H9 (cell line): ENCODE measurements at regions not wholly inside any gene's neighbourhood (a gene's known extent, or its start where the extent isn't known, plus 50 kb on each side); places are given as distances from the start of the nearest gene placed in this dataset.

Experiments used
- DNase-seq: peaks from one replicate; pipeline ENCODE4 v3.0.0-alpha.2; 2017
- H2AFZ ChIP-seq: one replicate; pipeline ENCODE4 v1.6.1; 2013; ENCODE audit warnings: mild to moderate bottlenecking, low read length, control low read depth, moderate library complexity
- H2AK5ac ChIP-seq: 2 replicates; pipeline ENCODE4 v1.6.1; 2013; ENCODE audit warnings: low read length, control low read depth, mixed read lengths; ENCODE audit not compliant: insufficient read length
- H2BK120ac ChIP-seq: one replicate; pipeline ENCODE4 v1.6.1; 2013; ENCODE audit warnings: low read depth, mild to moderate bottlenecking, low read length, control low read depth, inconsistent platforms; ENCODE audit not compliant: poor library complexity, severe bottlenecking
- H2BK12ac ChIP-seq: 2 replicates; pipeline ENCODE4 v1.6.1; 2013; ENCODE audit warnings: low read length, control low read depth, mixed read lengths, low read depth; ENCODE audit not compliant: insufficient read length
- H2BK15ac ChIP-seq: 2 replicates; pipeline ENCODE4 v1.6.1; 2013; ENCODE audit warnings: low read depth, low read length, control low read depth
- H2BK20ac ChIP-seq: one replicate; pipeline ENCODE4 v1.6.1; 2013; ENCODE audit warnings: low read depth, mild to moderate bottlenecking, low read length, control low read depth, inconsistent platforms; ENCODE audit not compliant: poor library complexity, severe bottlenecking
- H2BK5ac ChIP-seq: 2 replicates; pipeline ENCODE4 v1.6.1; 2013; ENCODE audit warnings: low read length, control low read depth, mixed read lengths; ENCODE audit not compliant: insufficient read length
- H3K14ac ChIP-seq: 2 replicates; pipeline ENCODE4 v1.6.1; 2013; ENCODE audit warnings: low read length, control low read depth; ENCODE audit not compliant: insufficient read depth
- H3K18ac ChIP-seq: 2 replicates; pipeline ENCODE4 v1.6.1; 2013; ENCODE audit warnings: low read depth, mild to moderate bottlenecking, mixed read lengths, low read length, control low read depth; ENCODE audit not compliant: insufficient read length
- H3K23ac ChIP-seq: 2 replicates; pipeline ENCODE4 v1.6.1; 2013; ENCODE audit warnings: low read length, control low read depth, mixed read lengths, low read depth; ENCODE audit not compliant: insufficient read length
- H3K23me2 ChIP-seq: 2 replicates; pipeline ENCODE4 v1.6.1; 2013; ENCODE audit warnings: low read depth, mild to moderate bottlenecking, mixed read lengths, low read length, control low read depth; ENCODE audit not compliant: insufficient read length, poor library complexity, severe bottlenecking
- H3K27ac ChIP-seq: 2 replicates; pipeline ENCODE4 v1.5.1; 2013; ENCODE audit warnings: low read length, control low read depth, mixed read lengths, low read depth; ENCODE audit not compliant: insufficient read length
- H3K27me3 ChIP-seq: 2 replicates; pipeline ENCODE4 v1.6.1; 2013; ENCODE audit warnings: low read length, control low read depth, inconsistent platforms; ENCODE audit not compliant: insufficient read depth
- H3K4ac ChIP-seq: 2 replicates; pipeline ENCODE4 v1.6.1; 2013; ENCODE audit warnings: low read depth, mild to moderate bottlenecking, control low read depth, inconsistent platforms, low read length, moderate library complexity
- H3K4me1 ChIP-seq: 2 replicates; pipeline ENCODE4 v1.6.1; 2013; ENCODE audit warnings: low read length, control low read depth, inconsistent platforms; ENCODE audit not compliant: insufficient read depth
- H3K4me2 ChIP-seq: 2 replicates; pipeline ENCODE4 v1.6.1; 2013; ENCODE audit warnings: low read length, control low read depth, mixed read lengths; ENCODE audit not compliant: insufficient read length, insufficient read depth
- H3K56ac ChIP-seq: 2 replicates; pipeline ENCODE4 v1.6.1; 2013; ENCODE audit warnings: low read depth, mild to moderate bottlenecking, mixed read lengths, low read length, control low read depth; ENCODE audit not compliant: insufficient read length
- H3K79me1 ChIP-seq: 2 replicates; pipeline ENCODE4 v1.6.1; 2013; ENCODE audit warnings: low read depth, mild to moderate bottlenecking, moderate library complexity, low read length, control low read depth, inconsistent platforms; ENCODE audit not compliant: insufficient read depth, poor library complexity, severe bottlenecking
- H3K79me2 ChIP-seq: 2 replicates; pipeline ENCODE4 v1.6.1; 2013; ENCODE audit warnings: low read length, control low read depth, inconsistent platforms; ENCODE audit not compliant: insufficient read depth
- H3K9ac ChIP-seq: 2 replicates; pipeline ENCODE4 v1.6.1; 2013; ENCODE audit warnings: low read length, control low read depth, mixed read lengths; ENCODE audit not compliant: insufficient read length; ENCODE audit errors: extremely low read depth
- H3K9me3 ChIP-seq: one replicate; pipeline ENCODE4 v1.6.1; 2013; ENCODE audit warnings: low read depth, low read length, inconsistent platforms; ENCODE audit not compliant: control insufficient read depth
- H3T11ph ChIP-seq: one replicate; pipeline ENCODE4 v1.6.1; 2013; ENCODE audit warnings: mild to moderate bottlenecking, low read length, control low read depth, inconsistent platforms
- H4K20me1 ChIP-seq: one replicate; pipeline ENCODE4 v1.6.1; 2013; ENCODE audit not compliant: control insufficient read depth, insufficient read length, insufficient read depth
- H4K5ac ChIP-seq: 2 replicates; pipeline ENCODE4 v1.6.1; 2013; ENCODE audit warnings: low read depth, mild to moderate bottlenecking, mixed read lengths, low read length, control low read depth; ENCODE audit not compliant: insufficient read length
- H4K8ac ChIP-seq: replicated peaks from 2 replicates; pipeline ENCODE4 v1.6.1; 2013; ENCODE audit warnings: low read length, control low read depth, mixed read lengths, low read depth; ENCODE audit not compliant: insufficient read length
- H4K91ac ChIP-seq: 2 replicates; pipeline ENCODE4 v1.6.1; 2013; ENCODE audit warnings: low read depth, mild to moderate bottlenecking, moderate library complexity, mixed read lengths, low read length, control low read depth; ENCODE audit not compliant: insufficient read length
- H3K27ac Mint-ChIP-seq, 3 experiments: 2 replicates in 2 of 3; 3 replicates in 1 of 3; pipeline ENCODE4 v1.8.0; 2020 to 2021; ENCODE audit warnings: mixed read lengths in 3 of 3, mild to moderate bottlenecking in 1 of 3, moderate library complexity in 1 of 3
- H3K27me3 Mint-ChIP-seq: 2 replicates; pipeline ENCODE4 v1.8.0; 2021; ENCODE audit warnings: low read depth, mild to moderate bottlenecking, moderate library complexity, mixed read lengths
- H3K36me3 Mint-ChIP-seq, 3 experiments: 2 replicates in 2 of 3; 3 replicates in 1 of 3; pipeline ENCODE4 v1.8.0; 2020 to 2021; ENCODE audit warnings: low read depth in 3 of 3, mixed read lengths in 3 of 3; ENCODE audit not compliant: insufficient read depth in 1 of 3
- H3K4me1 Mint-ChIP-seq, 2 experiments: 2 replicates each; pipeline ENCODE4 v1.8.0; 2020; ENCODE audit warnings: mixed read lengths in 2 of 2
- H3K4me3 Mint-ChIP-seq, 2 experiments: 2 replicates in 1 of 2; 3 replicates in 1 of 2; pipeline ENCODE4 v1.8.0; 2020 to 2021; ENCODE audit warnings: mild to moderate bottlenecking in 2 of 2, mixed read lengths in 2 of 2, moderate library complexity in 1 of 2
- H3K9me3 Mint-ChIP-seq, 2 experiments: 2 replicates in 1 of 2; 3 replicates in 1 of 2; pipeline ENCODE4 v1.8.0; 2020; ENCODE audit warnings: mild to moderate bottlenecking in 2 of 2, mixed read lengths in 2 of 2, moderate library complexity in 1 of 2
- WGBS: extraction: QIAGEN DNeasy Blood & Tissue Kit; methylation state at CpG from one replicate; pipeline ENCODE4 v1.1.7; 2013; ENCODE audit warnings: missing lambda C conversion rate, low lambda C conversion rate, mixed read lengths; ENCODE audit not compliant: insufficient read length; ENCODE audit errors: extremely low coverage; 5-methylcytosine and 5-hydroxymethylcytosine counted together
- TF ChIP-seq, protein P1 (sequence below): fragments of 200-600 bp; sonication (generic); conservative IDR thresholded peaks from 3 replicates; pipeline ENCODE4 v1.8.0; 2021; ENCODE audit warnings: antibody characterized with exemption, mild to moderate bottlenecking

DNA sequence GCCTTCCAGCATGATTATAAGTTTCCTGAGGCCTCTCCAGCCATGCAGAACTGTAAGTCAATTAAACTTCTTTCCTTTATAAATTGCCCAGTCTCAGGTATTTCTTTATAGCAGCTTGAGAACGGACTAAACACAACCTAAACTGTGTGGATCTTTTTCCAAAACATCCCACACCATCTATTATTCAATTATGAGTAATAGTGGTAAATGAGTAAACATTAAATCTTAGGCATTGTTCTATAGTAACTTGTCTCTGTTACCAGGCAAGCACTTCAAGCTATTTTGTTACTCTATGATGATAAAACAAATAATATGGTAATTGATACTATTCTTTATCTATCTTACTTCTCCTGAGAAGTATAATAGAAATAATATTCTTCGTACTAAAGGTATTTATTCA, 536.9 kb upstream of the CHAC2 start:
- no peak overlapping the region for H3K4ac ChIP-seq
- DNase-seq = no peak
- no peak overlapping the region for H3K18ac ChIP-seq
- H3K27me3 ChIP-seq = no peaks in the 10 kb centered on the region
- H3K27ac ChIP-seq = no peak overlapping the region
- H4K20me1 ChIP-seq = no peaks in the 10 kb centered on the region
- no peaks in the 10 kb centered on the region for H3K23me2 ChIP-seq
- H3K4me3 Mint-ChIP-seq = no peak overlapping the region
- no peak overlapping the region for H2BK5ac ChIP-seq
- H3K4me1 ChIP-seq = peaks cover 5% of the 10 kb centered on the region; the same call in 1 of the 2 replicates
- no peak overlapping the region for H3K56ac ChIP-seq
- no peak overlapping the region for H2BK15ac ChIP-seq
- H4K91ac ChIP-seq = no peak overlapping the region
- no peak overlapping the region for H2BK120ac ChIP-seq
- H3K9me3 Mint-ChIP-seq = no peaks in the 10 kb centered on the region; a peak in 1 of 5 replicates
- TF ChIP-seq, protein P1, sequence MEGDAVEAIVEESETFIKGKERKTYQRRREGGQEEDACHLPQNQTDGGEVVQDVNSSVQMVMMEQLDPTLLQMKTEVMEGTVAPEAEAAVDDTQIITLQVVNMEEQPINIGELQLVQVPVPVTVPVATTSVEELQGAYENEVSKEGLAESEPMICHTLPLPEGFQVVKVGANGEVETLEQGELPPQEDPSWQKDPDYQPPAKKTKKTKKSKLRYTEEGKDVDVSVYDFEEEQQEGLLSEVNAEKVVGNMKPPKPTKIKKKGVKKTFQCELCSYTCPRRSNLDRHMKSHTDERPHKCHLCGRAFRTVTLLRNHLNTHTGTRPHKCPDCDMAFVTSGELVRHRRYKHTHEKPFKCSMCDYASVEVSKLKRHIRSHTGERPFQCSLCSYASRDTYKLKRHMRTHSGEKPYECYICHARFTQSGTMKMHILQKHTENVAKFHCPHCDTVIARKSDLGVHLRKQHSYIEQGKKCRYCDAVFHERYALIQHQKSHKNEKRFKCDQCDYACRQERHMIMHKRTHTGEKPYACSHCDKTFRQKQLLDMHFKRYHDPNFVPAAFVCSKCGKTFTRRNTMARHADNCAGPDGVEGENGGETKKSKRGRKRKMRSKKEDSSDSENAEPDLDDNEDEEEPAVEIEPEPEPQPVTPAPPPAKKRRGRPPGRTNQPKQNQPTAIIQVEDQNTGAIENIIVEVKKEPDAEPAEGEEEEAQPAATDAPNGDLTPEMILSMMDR = no peak
- no peak overlapping the region for H3K9ac ChIP-seq
- H3K23ac ChIP-seq = no peak overlapping the region
- H3K79me2 ChIP-seq = no peaks in the 10 kb centered on the region
- no peak overlapping the region for H2BK20ac ChIP-seq
- no peak overlapping the region for H3T11ph ChIP-seq
- H3K14ac ChIP-seq = no peak overlapping the region
- no peaks in the 10 kb centered on the region for H3K79me1 ChIP-seq
- no peaks in the 10 kb centered on the region for H3K36me3 Mint-ChIP-seq
- no peaks in the 10 kb centered on the region for H3K27me3 Mint-ChIP-seq
- no peak overlapping the region for H2BK12ac ChIP-seq
- H2AFZ ChIP-seq = no peak overlapping the region
- peaks cover 27 to 30% of the 10 kb centered on the region in 2 experiments for H3K4me1 Mint-ChIP-seq
- H3K4me2 ChIP-seq = no peak overlapping the region
- H3K27ac Mint-ChIP-seq = no peak overlapping the region; a peak in 1 of 7 replicates
- WGBS = no CpG with 5 or more reads among the region's 2 CpGs
- H3K9me3 ChIP-seq = no peaks in the 10 kb centered on the region
- no peak overlapping the region for H4K5ac ChIP-seq
- H2AK5ac ChIP-seq = no peak overlapping the region
- H4K8ac ChIP-seq = no peak overlapping the region
